Keratinocyte (primary cell): ENCODE measurements at regions not wholly inside any gene's neighbourhood (a gene's known extent, or its start where the extent isn't known, plus 50 kb on each side); places are given as distances from the start of the nearest gene placed in this dataset.

Experiments used
- DNase-seq: peaks from one replicate; pipeline ENCODE4 v3.0.0-alpha.2; 2011; ENCODE audit warnings: low read depth, missing footprints, low spot score
- FAIRE-seq: peaks from 2 replicates; lab custom pipeline; 2011; peaks lifted over from hg19 to GRCh38; lab: Jason Lieb, UNC
- H2AFZ ChIP-seq: 2 replicates; pipeline ENCODE4 v1.6.0; 2012; ENCODE audit warnings: low read length, control low read depth, inconsistent platforms; ENCODE audit not compliant: control insufficient read depth
- H3K27ac ChIP-seq: 2 replicates; pipeline ENCODE4 v1.5.1; 2011; ENCODE audit warnings: low read length; ENCODE audit not compliant: control insufficient read depth, insufficient read depth
- H3K27me3 ChIP-seq: 3 replicates; pipeline ENCODE4 v1.6.0; 2011; ENCODE audit warnings: low read length; ENCODE audit not compliant: control insufficient read depth, insufficient read depth; ENCODE audit errors: extremely low read depth
- H3K36me3 ChIP-seq, 2 experiments: 2 replicates in 1 of 2; 3 replicates in 1 of 2; pipeline ENCODE4 v1.5.1; 2011; ENCODE audit warnings: low read length in 2 of 2, mild to moderate bottlenecking in 1 of 2; ENCODE audit not compliant: control insufficient read depth in 2 of 2, insufficient read depth in 2 of 2; ENCODE audit errors: extremely low read depth in 1 of 2
- H3K4me1 ChIP-seq: 3 replicates; pipeline ENCODE4 v1.5.1; 2011; ENCODE audit warnings: low read length; ENCODE audit not compliant: control insufficient read depth, insufficient read depth; ENCODE audit errors: extremely low read depth
- H3K4me2 ChIP-seq: 3 replicates; pipeline ENCODE4 v1.6.0; 2011; ENCODE audit warnings: low read depth, low read length; ENCODE audit not compliant: control insufficient read depth, insufficient read depth; ENCODE audit errors: extremely low read depth
- H3K4me3 ChIP-seq, 3 experiments: fragments of 200-600 bp in 1 of 3; sonication (generic) in 1 of 3; 2 replicates in 2 of 3; 3 replicates in 1 of 3; pipeline ENCODE4 v1.5.1; 2011 to 2016; ENCODE audit warnings: low read length in 3 of 3, mild to moderate bottlenecking in 3 of 3, control low read depth in 2 of 3, inconsistent platforms in 1 of 3, low read depth in 1 of 3, mixed read lengths in 1 of 3, mixed run types in 1 of 3, moderate library complexity in 1 of 3; ENCODE audit not compliant: control insufficient read depth in 2 of 3, insufficient read depth in 2 of 3; ENCODE audit errors: extremely low read depth in 1 of 3
- H3K79me2 ChIP-seq: 2 replicates; pipeline ENCODE4 v1.6.0; 2012; ENCODE audit warnings: low read length; ENCODE audit not compliant: control insufficient read depth, insufficient read depth
- H3K9ac ChIP-seq: 3 replicates; pipeline ENCODE4 v1.6.0; 2011; ENCODE audit warnings: low read length; ENCODE audit not compliant: control insufficient read depth, insufficient read depth; ENCODE audit errors: extremely low read depth
- H3K9me1 ChIP-seq: 3 replicates; pipeline ENCODE4 v1.6.0; 2011; ENCODE audit warnings: low read length; ENCODE audit not compliant: control insufficient read depth, insufficient read depth; ENCODE audit errors: extremely low read depth
- H3K9me3 ChIP-seq: 2 replicates; pipeline ENCODE4 v1.5.1; 2012; ENCODE audit warnings: low read depth, low read length; ENCODE audit not compliant: control insufficient read depth
- H4K20me1 ChIP-seq: 3 replicates; pipeline ENCODE4 v1.6.0; 2011; ENCODE audit warnings: low read length; ENCODE audit not compliant: control insufficient read depth, insufficient read depth; ENCODE audit errors: extremely low read depth
- EZH2 ChIP-seq: IDR thresholded peaks from one replicate; pipeline ENCODE4 v1.6.1; 2012; ENCODE audit warnings: inconsistent platforms, mild to moderate bottlenecking, low read length, moderate library complexity
- dilution Hi-C: fragments of 300-500 bp; cut with MboI; formaldehyde crosslinking; loops from one replicate; pipeline ENCODE4 v1.7.0; 2020; ENCODE audit warnings: low sequenced_read_pairs; ENCODE audit not compliant: extremely low pct_ligation_motif_present
- TF ChIP-seq, protein P1 (sequence below), 3 experiments: IDR thresholded peaks in 1 of 3; conservative IDR thresholded peaks in 1 of 3; optimal IDR thresholded peaks in 1 of 3; 2 replicates in 2 of 3; 3 replicates in 1 of 3; pipeline versions ENCODE3 to v1.5.1; 2011; ENCODE audit warnings: low read length in 3 of 3, mild to moderate bottlenecking in 3 of 3, moderate library complexity in 2 of 3, control low read depth in 1 of 3, inconsistent platforms in 1 of 3; ENCODE audit not compliant: insufficient read depth in 2 of 3; ENCODE audit errors: extremely low read depth in 1 of 3

DNA sequence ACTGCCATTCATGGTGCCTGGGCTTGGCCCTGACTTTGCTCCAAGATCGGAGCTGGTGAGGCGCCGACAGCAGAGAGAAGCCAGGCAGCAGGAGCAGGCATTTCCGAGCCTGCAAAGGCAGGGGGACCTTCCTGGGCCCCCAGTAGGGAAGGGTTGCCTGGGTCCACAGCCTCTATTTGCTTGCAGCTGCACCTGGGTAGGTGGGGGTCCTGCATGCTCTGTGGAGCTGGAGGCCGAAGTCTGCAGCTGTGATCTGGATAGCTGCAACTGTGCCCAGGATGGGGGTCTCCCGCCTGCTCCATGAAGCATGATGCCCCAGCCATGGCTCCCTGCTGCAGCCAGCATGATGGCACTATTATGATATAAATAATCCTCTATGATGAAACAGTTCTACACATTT, 2144.2 kb downstream of the PCDH9 start:
- Histone ChIP-seq H3K27ac (no peak overlapping the region), H3K9ac (no peak overlapping the region), H3K79me2 (no peaks in the 10 kb centered on the region), H3K36me3 (no peaks in the 10 kb centered on the region), H4K20me1 (no peaks in the 10 kb centered on the region), H3K9me3 (no peaks in the 10 kb centered on the region), H3K4me1 (no peaks in the 10 kb centered on the region), H3K9me1 (no peaks in the 10 kb centered on the region), H2AFZ (no peak overlapping the region), H3K4me3 (no peak overlapping the region), H3K27me3 (no peaks in the 10 kb centered on the region), H3K4me2 (no peak overlapping the region)
- TF ChIP-seq EZH2, result no peak
- TF ChIP-seq, protein P1, sequence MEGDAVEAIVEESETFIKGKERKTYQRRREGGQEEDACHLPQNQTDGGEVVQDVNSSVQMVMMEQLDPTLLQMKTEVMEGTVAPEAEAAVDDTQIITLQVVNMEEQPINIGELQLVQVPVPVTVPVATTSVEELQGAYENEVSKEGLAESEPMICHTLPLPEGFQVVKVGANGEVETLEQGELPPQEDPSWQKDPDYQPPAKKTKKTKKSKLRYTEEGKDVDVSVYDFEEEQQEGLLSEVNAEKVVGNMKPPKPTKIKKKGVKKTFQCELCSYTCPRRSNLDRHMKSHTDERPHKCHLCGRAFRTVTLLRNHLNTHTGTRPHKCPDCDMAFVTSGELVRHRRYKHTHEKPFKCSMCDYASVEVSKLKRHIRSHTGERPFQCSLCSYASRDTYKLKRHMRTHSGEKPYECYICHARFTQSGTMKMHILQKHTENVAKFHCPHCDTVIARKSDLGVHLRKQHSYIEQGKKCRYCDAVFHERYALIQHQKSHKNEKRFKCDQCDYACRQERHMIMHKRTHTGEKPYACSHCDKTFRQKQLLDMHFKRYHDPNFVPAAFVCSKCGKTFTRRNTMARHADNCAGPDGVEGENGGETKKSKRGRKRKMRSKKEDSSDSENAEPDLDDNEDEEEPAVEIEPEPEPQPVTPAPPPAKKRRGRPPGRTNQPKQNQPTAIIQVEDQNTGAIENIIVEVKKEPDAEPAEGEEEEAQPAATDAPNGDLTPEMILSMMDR (optimal IDR thresholded peaks at IDR 0.05 in 1 of 3, IDR thresholded peaks at IDR 0.05 in 1 of 3, conservative IDR thresholded peaks at IDR 0.05 in 1 of 3; ENCODE audit: extremely low read depth in 1 of 3, insufficient read depth in 2 of 3, low read length in 3 of 3), result no peak
- DNase-seq, result no peak
- dilution Hi-C loops, result no loop called here
- no peak for FAIRE-seq

GRCh38 chr13:65074248-65074647, 2155.9 kb downstream of the PCDH9 start:
- no peak overlapping the region for H2AFZ ChIP-seq

More at GRCh38 chr13:65074248-65074647, 2155.9 kb downstream of the PCDH9 start:
- Histone ChIP-seq H3K9me3 (no peaks in the 10 kb centered on the region), H3K4me1 (no peaks in the 10 kb centered on the region), H3K4me3 (no peak overlapping the region), H4K20me1 (no peaks in the 10 kb centered on the region), H3K27me3 (no peaks in the 10 kb centered on the region), H3K9ac (no peak overlapping the region), H3K27ac (no peak overlapping the region), H3K36me3 (no peaks in the 10 kb centered on the region), H3K4me2 (no peak overlapping the region), H3K79me2 (no peaks in the 10 kb centered on the region), H3K9me1 (no peaks in the 10 kb centered on the region)
- no peak for TF ChIP-seq EZH2
- TF ChIP-seq, protein P1 (optimal IDR thresholded peaks at IDR 0.05 in 1 of 3, IDR thresholded peaks at IDR 0.05 in 1 of 3, conservative IDR thresholded peaks at IDR 0.05 in 1 of 3; ENCODE audit: extremely low read depth in 1 of 3, insufficient read depth in 2 of 3, low read length in 3 of 3), result no peak
- DNase-seq (no peak), FAIRE-seq (no peak)
- dilution Hi-C loops, result no loop called here
